ENCODE measurements at regions not wholly inside any gene's neighbourhood (a gene's known extent, or its start where the extent isn't known, plus 50 kb on each side); places are given as distances from the start of the nearest gene placed in this dataset.

DNA sequence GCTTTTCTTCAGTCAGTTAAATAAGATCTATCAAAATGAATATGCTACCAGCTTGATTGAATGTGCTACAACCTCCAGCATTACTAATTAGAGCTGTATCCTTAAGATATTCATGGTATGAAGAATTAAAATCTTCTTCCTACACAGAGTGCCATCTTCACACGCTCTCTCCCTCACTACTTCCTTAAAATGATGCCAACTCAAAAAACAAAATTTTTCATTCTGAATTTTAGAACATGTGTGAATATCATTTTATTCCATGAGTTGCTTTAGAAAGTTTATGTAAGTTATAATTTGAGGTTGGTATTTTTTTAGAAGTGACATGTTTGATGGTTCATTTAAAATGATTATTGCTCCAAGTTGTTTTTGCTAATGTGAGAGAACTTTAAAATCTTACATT is 407.5 kb upstream of the CELF2 start:
- CTCF ChIA-PET: no interaction called here
- ATAC-seq (replicated peaks in 1 of 4) (no peak), DNase-seq (no peak)
- H3K4me1 Mint-ChIP-seq: no peaks in the 10 kb centered on the region
- H3K27ac Mint-ChIP-seq: no peak overlapping the region
- no peaks in the 10 kb centered on the region for H3K36me3 ChIP-seq (ENCODE audit: control insufficient read depth in 2 of 2, extremely low read depth in 1 of 2, insufficient read depth in 1 of 2, low read length in 1 of 2)
- H3K4me3 ChIP-seq (ENCODE audit: control insufficient read depth in 1 of 2, extremely low read depth in 1 of 2, low read length in 1 of 2): no peak overlapping the region
- H3K4me3 Mint-ChIP-seq: no peak overlapping the region
- H3K27me3 Mint-ChIP-seq: peaks cover 5 to 12% of the 10 kb centered on the region in 2 donors
- H3K36me3 Mint-ChIP-seq: no peaks in the 10 kb centered on the region
- no peaks in the 10 kb centered on the region for H3K27me3 ChIP-seq (replicated peaks in 1 of 2; ENCODE audit: control insufficient read depth in 2 of 2, extremely low read depth in 1 of 2, insufficient read depth in 2 of 2, low read length in 1 of 2)
- H3K9me3 Mint-ChIP-seq: no peaks in the 10 kb centered on the region
- no peaks in the 10 kb centered on the region for H3K4me1 ChIP-seq (ENCODE audit: control insufficient read depth in 1 of 2, extremely low read depth in 1 of 2, insufficient read depth in 2 of 2, low read length in 2 of 2)
- H3K9me3 ChIP-seq: no peaks in the 10 kb centered on the region
- H3K27ac ChIP-seq (ENCODE audit: low read length): no peak overlapping the region
- POLR2A ChIA-PET: no interaction called here
- WGBS (ENCODE audit: insufficient coverage): no CpG with 5 or more reads among the region's 1 CpG

DNA sequence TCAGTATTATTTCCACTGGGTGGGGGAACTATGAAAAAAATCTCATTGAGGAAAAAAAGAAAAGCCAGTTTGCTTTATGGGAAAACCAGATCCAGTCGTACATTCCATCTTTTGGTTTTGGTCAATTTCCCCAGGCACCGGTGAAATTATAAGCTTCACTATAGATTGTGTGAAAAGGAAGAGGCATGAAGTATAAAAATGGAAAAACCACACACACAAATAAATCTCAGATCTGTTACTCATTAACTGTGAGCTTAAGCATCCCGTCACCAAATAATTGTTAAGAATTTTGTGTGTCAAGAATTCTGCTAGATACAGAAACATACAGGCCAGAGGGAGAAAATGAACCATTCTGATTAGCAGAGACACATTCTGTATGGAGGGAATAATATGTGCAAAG is 405.5 kb upstream of the CELF2 start:
- POLR2A ChIA-PET: no interaction called here
- no peak overlapping the region for H3K27ac Mint-ChIP-seq

DNA sequence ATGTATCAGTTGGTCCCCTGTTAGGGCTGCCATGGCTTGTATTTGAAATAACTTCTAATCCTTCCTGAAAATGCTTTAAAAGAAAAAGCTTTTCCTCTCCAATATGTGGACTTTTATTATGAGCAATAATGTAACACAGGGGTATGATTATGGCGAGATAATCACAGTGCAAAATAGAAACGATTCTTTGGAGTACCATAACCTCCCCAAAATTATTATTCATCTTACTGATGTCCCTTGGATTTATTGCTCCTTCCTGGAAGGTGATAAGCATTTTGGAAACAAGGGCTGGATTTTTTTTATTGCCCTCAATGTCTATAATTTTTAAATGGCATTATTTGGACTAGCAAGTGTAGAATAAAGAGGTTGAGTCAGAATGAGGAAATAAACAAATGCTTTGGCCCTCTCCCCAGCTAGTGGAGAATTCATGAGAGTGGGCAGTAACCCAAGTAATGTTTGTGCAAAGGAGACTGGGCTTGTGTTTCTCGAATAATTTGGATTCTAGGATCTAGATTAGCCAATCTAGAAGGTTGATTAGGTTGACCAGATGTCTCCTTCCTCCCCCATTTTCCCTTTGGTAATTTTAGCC is 403.9 kb upstream of the CELF2 start:
- ChIA-PET CTCF (no interaction called here), POLR2A (no interaction called here)
- H3K27ac ChIP-seq (ENCODE audit: low read length): no peak overlapping the region
- DNase-seq: no peak
- H3K4me3 Mint-ChIP-seq: no peak overlapping the region
- no CpG with 5 or more reads among the region's 3 CpGs for WGBS (ENCODE audit: insufficient coverage)
- no peak for ATAC-seq (replicated peaks in 1 of 4)
- peaks cover 0 to 4% of the 10 kb centered on the region in 2 experiments for H3K27me3 ChIP-seq (replicated peaks in 1 of 2; ENCODE audit: control insufficient read depth in 2 of 2, extremely low read depth in 1 of 2, insufficient read depth in 2 of 2, low read length in 1 of 2)
- H3K27me3 Mint-ChIP-seq: peaks cover 4 to 18% of the 10 kb centered on the region in 2 donors
- no peak overlapping the region for H3K27ac Mint-ChIP-seq
- H3K9me3 Mint-ChIP-seq: peaks cover 0 to 4% (median 0%) of the 10 kb centered on the region in 3 donors
- no peaks in the 10 kb centered on the region for H3K9me3 ChIP-seq
- no peaks in the 10 kb centered on the region for H3K4me1 Mint-ChIP-seq
- no peaks in the 10 kb centered on the region for H3K4me1 ChIP-seq (ENCODE audit: control insufficient read depth in 1 of 2, extremely low read depth in 1 of 2, insufficient read depth in 2 of 2, low read length in 2 of 2)
- H3K36me3 ChIP-seq (ENCODE audit: control insufficient read depth in 2 of 2, extremely low read depth in 1 of 2, insufficient read depth in 1 of 2, low read length in 1 of 2): no peaks in the 10 kb centered on the region
- H3K4me3 ChIP-seq (ENCODE audit: control insufficient read depth in 1 of 2, extremely low read depth in 1 of 2, low read length in 1 of 2): no peak overlapping the region
- no peaks in the 10 kb centered on the region for H3K36me3 Mint-ChIP-seq

More for the DNA sequence above, 405.5 kb upstream of the CELF2 start:
- Histone ChIP-seq H3K27ac (ENCODE audit: low read length) (no peak overlapping the region), H3K36me3 (ENCODE audit: control insufficient read depth in 2 of 2, extremely low read depth in 1 of 2, insufficient read depth in 1 of 2, low read length in 1 of 2) (no peaks in the 10 kb centered on the region), H3K9me3 (no peaks in the 10 kb centered on the region), H3K4me1 (ENCODE audit: control insufficient read depth in 1 of 2, extremely low read depth in 1 of 2, insufficient read depth in 2 of 2, low read length in 2 of 2) (no peaks in the 10 kb centered on the region), H3K27me3 (replicated peaks in 1 of 2; ENCODE audit: control insufficient read depth in 2 of 2, extremely low read depth in 1 of 2, insufficient read depth in 2 of 2, low read length in 1 of 2) (peaks cover 0 to 4% of the 10 kb centered on the region in 2 experiments), H3K4me3 (ENCODE audit: control insufficient read depth in 1 of 2, extremely low read depth in 1 of 2, low read length in 1 of 2) (no peak overlapping the region)
- Mint-ChIP-seq H3K36me3 (no peaks in the 10 kb centered on the region), H3K4me1 (no peaks in the 10 kb centered on the region), H3K4me3 (no peak overlapping the region), H3K9me3 (peaks cover 0 to 4% (median 0%) of the 10 kb centered on the region in 3 donors), H3K27me3 (peaks cover 7 to 13% of the 10 kb centered on the region in 2 donors)
- ATAC-seq (replicated peaks in 1 of 4): no peak
- DNase-seq: no peak
- whole genome bisulfite sequencing (ENCODE audit: insufficient coverage): no CpG with 5 or more reads among the region's 3 CpGs
- CTCF ChIA-PET: no interaction called here

DNA sequence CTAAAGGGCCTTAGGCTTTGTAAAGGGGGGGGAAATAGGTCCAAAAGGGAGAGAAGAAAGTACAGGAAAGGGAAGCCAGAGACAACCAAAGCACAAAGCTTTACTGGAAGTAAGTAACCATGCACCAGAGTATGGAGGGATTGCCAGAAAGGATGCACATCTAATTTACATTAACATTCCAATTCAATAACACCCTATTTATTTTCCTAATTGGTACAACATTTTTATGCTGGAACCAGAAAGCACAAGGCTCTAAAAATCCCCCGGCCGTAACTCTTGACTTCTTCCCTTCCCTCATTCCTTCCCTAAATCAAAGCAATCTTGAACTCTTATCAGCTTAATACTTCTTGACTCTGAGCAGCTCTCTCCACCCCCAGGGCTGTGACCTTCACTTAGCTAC is 400.0 kb upstream of the CELF2 start:
- H3K36me3 ChIP-seq (ENCODE audit: control insufficient read depth in 2 of 2, extremely low read depth in 1 of 2, insufficient read depth in 1 of 2, low read length in 1 of 2): no peaks in the 10 kb centered on the region
- H3K4me1 ChIP-seq (ENCODE audit: control insufficient read depth in 1 of 2, extremely low read depth in 1 of 2, insufficient read depth in 2 of 2, low read length in 2 of 2): no peaks in the 10 kb centered on the region
- CTCF ChIA-PET: no interaction called here
- Mint-ChIP-seq H3K27ac (no peak overlapping the region), H3K4me3 (no peak overlapping the region), H3K36me3 (no peaks in the 10 kb centered on the region), H3K9me3 (peaks cover 0 to 4% (median 0%) of the 10 kb centered on the region in 3 donors), H3K27me3 (peaks cover 4 to 9% of the 10 kb centered on the region in 2 donors), H3K4me1 (no peaks in the 10 kb centered on the region)
- no peak overlapping the region for H3K27ac ChIP-seq (ENCODE audit: low read length)
- DNase-seq: no peak
- peaks cover 0 to 7% of the 10 kb centered on the region in 2 experiments for H3K27me3 ChIP-seq (replicated peaks in 1 of 2; ENCODE audit: control insufficient read depth in 2 of 2, extremely low read depth in 1 of 2, insufficient read depth in 2 of 2, low read length in 1 of 2)
- no peaks in the 10 kb centered on the region for H3K9me3 ChIP-seq
- H3K4me3 ChIP-seq (ENCODE audit: control insufficient read depth in 1 of 2, extremely low read depth in 1 of 2, low read length in 1 of 2): no peak overlapping the region
- POLR2A ChIA-PET: no interaction called here
- no peak for ATAC-seq (replicated peaks in 1 of 4)
- WGBS (ENCODE audit: insufficient coverage): 94% methylated on average over 2 of the region's 2 CpGs

DNA sequence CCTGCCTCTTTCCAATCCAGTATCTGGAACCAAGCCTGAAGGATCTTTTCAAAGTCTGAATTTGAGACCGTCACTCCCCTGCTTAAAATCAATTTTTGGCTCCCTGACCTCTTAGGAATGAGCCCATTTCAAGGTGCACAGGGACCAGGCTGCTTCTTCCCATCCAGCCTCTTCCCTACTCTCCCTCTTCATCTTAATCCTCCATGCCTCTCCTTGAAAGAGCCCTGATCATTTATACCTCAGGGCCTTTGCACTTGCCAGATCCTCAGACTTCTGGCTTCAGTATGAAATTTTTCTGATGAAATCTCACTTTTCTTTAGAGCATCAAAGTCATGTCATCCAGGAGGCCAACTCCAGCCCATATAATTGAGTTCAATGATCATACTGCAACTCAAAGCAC is 399.5 kb upstream of the CELF2 start:
- peaks cover 0 to 7% of the 10 kb centered on the region in 2 experiments for H3K27me3 ChIP-seq (replicated peaks in 1 of 2; ENCODE audit: control insufficient read depth in 2 of 2, extremely low read depth in 1 of 2, insufficient read depth in 2 of 2, low read length in 1 of 2)
- WGBS (ENCODE audit: insufficient coverage): 50% methylated on average over 1 of the region's 1 CpG
- H3K9me3 Mint-ChIP-seq: peaks cover 0 to 4% (median 0%) of the 10 kb centered on the region in 3 donors
- no peak overlapping the region for H3K27ac Mint-ChIP-seq
- H3K27me3 Mint-ChIP-seq: peaks cover 4 to 9% of the 10 kb centered on the region in 2 donors
- H3K4me3 Mint-ChIP-seq: no peak overlapping the region
- POLR2A ChIA-PET: no interaction called here
- no peaks in the 10 kb centered on the region for H3K4me1 Mint-ChIP-seq
- H3K36me3 ChIP-seq (ENCODE audit: control insufficient read depth in 2 of 2, extremely low read depth in 1 of 2, insufficient read depth in 1 of 2, low read length in 1 of 2): no peaks in the 10 kb centered on the region
- no peaks in the 10 kb centered on the region for H3K4me1 ChIP-seq (ENCODE audit: control insufficient read depth in 1 of 2, extremely low read depth in 1 of 2, insufficient read depth in 2 of 2, low read length in 2 of 2)
- DNase-seq: no peak
- no peaks in the 10 kb centered on the region for H3K9me3 ChIP-seq
- no peak for ATAC-seq (replicated peaks in 1 of 4)
- H3K4me3 ChIP-seq (ENCODE audit: control insufficient read depth in 1 of 2, extremely low read depth in 1 of 2, low read length in 1 of 2): no peak overlapping the region
- H3K27ac ChIP-seq (ENCODE audit: low read length): no peak overlapping the region
- no peaks in the 10 kb centered on the region for H3K36me3 Mint-ChIP-seq
- CTCF ChIA-PET: no interaction called here

DNA sequence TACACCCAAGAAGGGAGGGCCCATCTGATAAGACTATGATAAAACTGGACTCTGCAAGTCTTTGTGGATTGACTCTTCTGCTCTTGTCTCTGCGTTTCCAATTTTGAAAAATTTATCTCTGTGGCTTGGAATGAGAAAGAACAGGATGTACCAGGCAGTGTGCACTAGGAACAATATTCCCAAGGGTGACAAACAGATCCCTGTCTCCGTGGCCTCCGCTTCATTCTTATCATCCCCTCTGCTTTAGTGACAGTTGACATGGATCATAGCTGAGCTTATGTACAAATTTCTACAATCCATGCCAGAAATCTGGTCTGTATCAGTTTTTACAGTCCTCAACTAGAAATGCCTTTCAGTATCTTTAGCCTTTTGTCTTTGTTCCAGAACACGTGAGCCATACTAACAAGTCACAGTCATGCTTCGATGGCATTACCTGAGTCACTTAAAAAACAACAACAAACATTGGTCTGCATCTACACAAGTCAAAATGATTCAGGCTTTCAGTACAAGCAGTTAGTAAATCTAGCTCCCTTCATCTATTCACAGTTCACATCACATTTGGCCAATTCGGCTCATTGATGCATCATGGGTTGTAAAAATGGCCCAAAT is 393.6 kb upstream of the CELF2 start:
- Histone ChIP-seq H3K9me3 (no peaks in the 10 kb centered on the region), H3K27me3 (replicated peaks in 1 of 2; ENCODE audit: control insufficient read depth in 2 of 2, extremely low read depth in 1 of 2, insufficient read depth in 2 of 2, low read length in 1 of 2) (peaks cover 0 to 3% of the 10 kb centered on the region in 2 experiments), H3K36me3 (ENCODE audit: control insufficient read depth in 2 of 2, extremely low read depth in 1 of 2, insufficient read depth in 1 of 2, low read length in 1 of 2) (no peaks in the 10 kb centered on the region), H3K27ac (ENCODE audit: low read length) (no peak overlapping the region), H3K4me1 (ENCODE audit: control insufficient read depth in 1 of 2, extremely low read depth in 1 of 2, insufficient read depth in 2 of 2, low read length in 2 of 2) (no peaks in the 10 kb centered on the region), H3K4me3 (ENCODE audit: control insufficient read depth in 1 of 2, extremely low read depth in 1 of 2, low read length in 1 of 2) (no peak overlapping the region)
- Mint-ChIP-seq H3K27me3 (peaks cover 0 to 2% of the 10 kb centered on the region in 2 donors), H3K4me1 (no peaks in the 10 kb centered on the region), H3K9me3 (no peaks in the 10 kb centered on the region), H3K27ac (no peak overlapping the region), H3K4me3 (no peak overlapping the region), H3K36me3 (no peaks in the 10 kb centered on the region)
- ChIA-PET CTCF (no interaction called here), POLR2A (no interaction called here)
- DNase-seq (no peak), ATAC-seq (replicated peaks in 1 of 4) (no peak)
- WGBS (ENCODE audit: insufficient coverage): 85% methylated on average over 5 of the region's 6 CpGs
